SK-N-SH (cell line): ENCODE measurements at regions not wholly inside any gene's neighbourhood (a gene's known extent, or its start where the extent isn't known, plus 50 kb on each side); places are given as distances from the start of the nearest gene placed in this dataset.

Experiments
- CHD2 ChIP-seq: fragments of 150-350 bp; IDR thresholded peaks from 2 replicates; pipeline ENCODE4 v1.6.1; 2018; ENCODE audit warnings: low read length; ENCODE audit not compliant: partially characterized antibody
- EZH2phosphoT487 ChIP-seq: fragments of 200-600 bp; sonication (generic); IDR thresholded peaks from 2 replicates; pipeline ENCODE4 v1.6.1; 2017; ENCODE audit warnings: low read depth, mixed run types, mild to moderate bottlenecking, antibody characterized with exemption, moderate library complexity, borderline replicate concordance
- FOXM1 ChIP-seq: IDR thresholded peaks from 2 replicates; pipeline ENCODE4 v1.4.0; 2012; ENCODE audit warnings: low read depth, mild to moderate bottlenecking
- MXI1 ChIP-seq: IDR thresholded peaks from 2 replicates; pipeline ENCODE4 v1.6.1; 2012; ENCODE audit warnings: mild to moderate bottlenecking, low read depth, low read length, improper control_type of control experiment
- POLR2AphosphoS5 ChIP-seq: IDR thresholded peaks from 2 replicates; pipeline ENCODE4 v1.6.1; 2012; ENCODE audit warnings: low read depth, low read length
- RCOR1 ChIP-seq: fragments of 150-350 bp; IDR thresholded peaks from 2 replicates; pipeline ENCODE4 v1.6.1; 2017; ENCODE audit warnings: antibody characterized with exemption, low read length
- RFX5 ChIP-seq: IDR thresholded peaks from 2 replicates; pipeline ENCODE4 v1.6.1; 2012; ENCODE audit warnings: mild to moderate bottlenecking, improper control_type of control experiment, low read length
- SMC3 ChIP-seq: IDR thresholded peaks from 2 replicates; pipeline ENCODE4 v1.6.1; 2012; ENCODE audit warnings: low read depth, low read length, improper control_type of control experiment
- YY1 ChIP-seq: IDR thresholded peaks from 2 replicates; pipeline ENCODE4 v1.4.0; 2012; ENCODE audit warnings: low read depth, mild to moderate bottlenecking
- TF ChIP-seq, protein P1 (sequence below): fragments of 200-600 bp; sonication (generic); IDR thresholded peaks from 2 replicates; pipeline ENCODE4 v1.6.1; 2017; ENCODE audit warnings: antibody characterized with exemption, mild to moderate bottlenecking, moderate library complexity
- TF ChIP-seq, protein P2 (sequence below): IDR thresholded peaks from 2 replicates; pipeline ENCODE4 v1.4.0; 2012; ENCODE audit warnings: low read depth, borderline replicate concordance

DNA sequence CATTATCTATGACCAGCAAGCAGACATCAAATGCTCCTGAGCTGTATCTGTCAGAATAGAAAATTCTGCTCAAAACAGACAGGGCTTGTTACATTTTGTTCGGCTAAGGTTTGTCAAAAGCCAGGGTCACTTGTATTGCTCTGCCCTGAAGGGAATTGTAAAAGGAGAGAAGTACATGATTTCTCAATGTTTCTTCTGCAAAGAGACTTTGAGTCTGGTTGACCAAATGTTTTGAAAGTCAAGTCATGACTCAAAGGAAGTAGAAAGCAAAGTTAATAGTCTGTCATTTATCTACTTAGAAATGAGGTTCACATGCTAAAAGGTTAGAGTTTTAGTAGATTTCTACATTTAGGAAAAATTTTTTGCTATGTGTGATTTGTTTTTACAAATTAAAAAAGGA is 1624.1 kb upstream of the ZEB2 start:
- TF ChIP-seq RFX5: no peak
- no peak for TF ChIP-seq CHD2
- TF ChIP-seq, protein P1, sequence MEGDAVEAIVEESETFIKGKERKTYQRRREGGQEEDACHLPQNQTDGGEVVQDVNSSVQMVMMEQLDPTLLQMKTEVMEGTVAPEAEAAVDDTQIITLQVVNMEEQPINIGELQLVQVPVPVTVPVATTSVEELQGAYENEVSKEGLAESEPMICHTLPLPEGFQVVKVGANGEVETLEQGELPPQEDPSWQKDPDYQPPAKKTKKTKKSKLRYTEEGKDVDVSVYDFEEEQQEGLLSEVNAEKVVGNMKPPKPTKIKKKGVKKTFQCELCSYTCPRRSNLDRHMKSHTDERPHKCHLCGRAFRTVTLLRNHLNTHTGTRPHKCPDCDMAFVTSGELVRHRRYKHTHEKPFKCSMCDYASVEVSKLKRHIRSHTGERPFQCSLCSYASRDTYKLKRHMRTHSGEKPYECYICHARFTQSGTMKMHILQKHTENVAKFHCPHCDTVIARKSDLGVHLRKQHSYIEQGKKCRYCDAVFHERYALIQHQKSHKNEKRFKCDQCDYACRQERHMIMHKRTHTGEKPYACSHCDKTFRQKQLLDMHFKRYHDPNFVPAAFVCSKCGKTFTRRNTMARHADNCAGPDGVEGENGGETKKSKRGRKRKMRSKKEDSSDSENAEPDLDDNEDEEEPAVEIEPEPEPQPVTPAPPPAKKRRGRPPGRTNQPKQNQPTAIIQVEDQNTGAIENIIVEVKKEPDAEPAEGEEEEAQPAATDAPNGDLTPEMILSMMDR: no peak
- TF ChIP-seq POLR2AphosphoS5: no peak
- TF ChIP-seq, protein P2, sequence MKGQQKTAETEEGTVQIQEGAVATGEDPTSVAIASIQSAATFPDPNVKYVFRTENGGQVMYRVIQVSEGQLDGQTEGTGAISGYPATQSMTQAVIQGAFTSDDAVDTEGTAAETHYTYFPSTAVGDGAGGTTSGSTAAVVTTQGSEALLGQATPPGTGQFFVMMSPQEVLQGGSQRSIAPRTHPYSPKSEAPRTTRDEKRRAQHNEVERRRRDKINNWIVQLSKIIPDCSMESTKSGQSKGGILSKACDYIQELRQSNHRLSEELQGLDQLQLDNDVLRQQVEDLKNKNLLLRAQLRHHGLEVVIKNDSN: no peak
- TF ChIP-seq EZH2phosphoT487: no peak
- TF ChIP-seq SMC3: no peak
- no peak for TF ChIP-seq YY1
- TF ChIP-seq FOXM1: no peak
- TF ChIP-seq MXI1: no peak
- no peak for TF ChIP-seq RCOR1
